GM21381 (cell line): ENCODE measurements at regions not wholly inside any gene's neighbourhood (a gene's known extent, or its start where the extent isn't known, plus 50 kb on each side); places are given as distances from the start of the nearest gene placed in this dataset.

ENCODE experiments used
- ATAC-seq: cut with Tn5 transposase; IDR thresholded peaks from one replicate; pipeline ENCODE4 v1.9.1; 2021; ENCODE audit warnings: mild to moderate bottlenecking, moderate library complexity; ENCODE audit not compliant: unreplicated experiment

GRCh38 chr6:101202867-101203374 is 190.6 kb upstream of the GRIK2 start:
- ATAC-seq, result no peak

- no peak for ATAC-seq
These were observed 189.8 kb upstream of the GRIK2 start for GRCh38 chr6:101203664-101204063.

- ATAC-seq, result no peak
These were observed 185.4 kb upstream of the GRIK2 start for GRCh38 chr6:101208152-101208551.

- ATAC-seq, result no peak
These were observed 180.9 kb upstream of the GRIK2 start for GRCh38 chr6:101212640-101213039.

- ATAC-seq, result no peak
These were observed 171.5 kb upstream of the GRIK2 start for GRCh38 chr6:101222007-101222406.

- ATAC-seq, result no peak
These were observed 168.8 kb upstream of the GRIK2 start for GRCh38 chr6:101224751-101225150.

- ATAC-seq, result no peak
These were observed 166.8 kb upstream of the GRIK2 start for GRCh38 chr6:101226677-101227135.

GRCh38 chr6:101230866-101231265 is 162.6 kb upstream of the GRIK2 start:
- no peak for ATAC-seq

GRCh38 chr6:101231606-101232235 is 161.8 kb upstream of the GRIK2 start:
- no peak for ATAC-seq

GRCh38 chr6:101232961-101233360 is 160.5 kb upstream of the GRIK2 start:
- ATAC-seq, result no peak

- ATAC-seq, result no peak
These were observed 156.8 kb upstream of the GRIK2 start for GRCh38 chr6:101236709-101237108.

- ATAC-seq, result no peak
These were observed 152.1 kb upstream of the GRIK2 start for GRCh38 chr6:101241442-101241841.

GRCh38 chr6:101249470-101249869 is 144.0 kb upstream of the GRIK2 start:
- no peak for ATAC-seq

- ATAC-seq, result no peak
These were observed 136.3 kb upstream of the GRIK2 start for GRCh38 chr6:101257163-101257562.

- ATAC-seq, result no peak
These were observed 134.0 kb upstream of the GRIK2 start for GRCh38 chr6:101259505-101259904.

GRCh38 chr6:101263596-101263995 is 129.9 kb upstream of the GRIK2 start:
- no peak for ATAC-seq

- ATAC-seq, result no peak
These were observed 127.4 kb upstream of the GRIK2 start for GRCh38 chr6:101266063-101266462.

GRCh38 chr6:101268541-101268940 is 125.0 kb upstream of the GRIK2 start:
- no peak for ATAC-seq

- ATAC-seq, result no peak
These were observed 118.3 kb upstream of the GRIK2 start for GRCh38 chr6:101275251-101275650.

GRCh38 chr6:101276066-101276465 is 117.4 kb upstream of the GRIK2 start:
- no peak for ATAC-seq

GRCh38 chr6:101279410-101279809 is 114.1 kb upstream of the GRIK2 start:
- ATAC-seq, result no peak

GRCh38 chr6:101281266-101281665 is 112.2 kb upstream of the GRIK2 start:
- no peak for ATAC-seq

- ATAC-seq, result no peak
These were observed 109.4 kb upstream of the GRIK2 start for GRCh38 chr6:101284131-101284530.
